HEK293T (cell line): ENCODE measurements at regions not wholly inside any gene's neighbourhood (a gene's known extent, or its start where the extent isn't known, plus 50 kb on each side); places are given as distances from the start of the nearest gene placed in this dataset.

Experiments
- CTCF ChIA-PET: fragments of 350-600 bp; formaldehyde crosslinking; extraction: SDS; loops from one replicate; lab custom pipeline; 2021; ENCODE audit warnings: antibody characterized with exemption, inconsistent platforms; lab: Yijun Ruan, JAX
- POLR2A ChIA-PET: fragments of 350-600 bp; formaldehyde crosslinking; extraction: SDS; loops from one replicate; lab custom pipeline; 2020; ENCODE audit warnings: antibody characterized with exemption, inconsistent platforms; lab: Yijun Ruan, JAX
- DNase-seq: peaks from one replicate; pipeline ENCODE4 v3.0.0; 2012; ENCODE audit warnings: mixed read lengths; ENCODE audit errors: extremely low spot score
- ARNT ChIP-seq: fragments of 450-650 bp; IDR thresholded peaks from 2 replicates; pipeline ENCODE4 v1.6.1; 2017; ENCODE audit warnings: mild to moderate bottlenecking
- BHLHE40 ChIP-seq: fragments of 450-650 bp; IDR thresholded peaks from 2 replicates; pipeline ENCODE4 v1.6.1; 2016; ENCODE audit warnings: mild to moderate bottlenecking, moderate library complexity, borderline replicate concordance
- CTBP1 ChIP-seq: fragments of 450-650 bp; IDR thresholded peaks from 2 replicates; pipeline ENCODE4 v1.6.1; 2016; ENCODE audit warnings: borderline replicate concordance
- ELF4 ChIP-seq: fragments of 450-650 bp; IDR thresholded peaks from 2 replicates; pipeline ENCODE4 v1.6.1; 2017; ENCODE audit warnings: antibody characterized with exemption
- FOXA1 ChIP-seq: fragments of 450-650 bp; IDR thresholded peaks from 2 replicates; pipeline ENCODE4 v1.6.1; 2016; ENCODE audit warnings: mild to moderate bottlenecking
- FOXK2 ChIP-seq: fragments of 450-650 bp; IDR thresholded peaks from 2 replicates; pipeline ENCODE4 v1.6.1; 2016; ENCODE audit warnings: mild to moderate bottlenecking
- FOXM1 ChIP-seq: fragments of 450-650 bp; IDR thresholded peaks from 2 replicates; pipeline ENCODE4 v1.6.1; 2017; ENCODE audit warnings: mild to moderate bottlenecking, borderline replicate concordance
- HDGF ChIP-seq: fragments of 450-650 bp; IDR thresholded peaks from 2 replicates; pipeline ENCODE4 v1.6.1; 2017; ENCODE audit warnings: antibody characterized with exemption, borderline replicate concordance
- L3MBTL2 ChIP-seq: fragments of 450-650 bp; conservative IDR thresholded peaks from 2 replicates; pipeline ENCODE4 v1.6.1; 2016; ENCODE audit warnings: mild to moderate bottlenecking
- LEF1 ChIP-seq: fragments of 450-650 bp; IDR thresholded peaks from 2 replicates; pipeline ENCODE4 v1.6.1; 2017; ENCODE audit warnings: mild to moderate bottlenecking, borderline replicate concordance
- NFRKB ChIP-seq: fragments of 450-650 bp; IDR thresholded peaks from 2 replicates; pipeline ENCODE4 v1.6.1; 2016; ENCODE audit warnings: mild to moderate bottlenecking, moderate library complexity
- SP1 ChIP-seq: fragments of 450-650 bp; IDR thresholded peaks from 2 replicates; pipeline ENCODE4 v1.6.1; 2017
- SUZ12 ChIP-seq: fragments of 450-650 bp; IDR thresholded peaks from 2 replicates; pipeline ENCODE4 v1.6.1; 2016; ENCODE audit warnings: mild to moderate bottlenecking
- TARDBP ChIP-seq: fragments of 450-650 bp; IDR thresholded peaks from 2 replicates; pipeline ENCODE4 v1.6.1; 2016
- ZNF384 ChIP-seq: fragments of 450-650 bp; IDR thresholded peaks from 2 replicates; pipeline ENCODE4 v1.6.1; 2016
- TF ChIP-seq, protein P1 (sequence below): fragments of 450-650 bp; IDR thresholded peaks from 2 replicates; pipeline ENCODE4 v1.6.1; 2016

DNA sequence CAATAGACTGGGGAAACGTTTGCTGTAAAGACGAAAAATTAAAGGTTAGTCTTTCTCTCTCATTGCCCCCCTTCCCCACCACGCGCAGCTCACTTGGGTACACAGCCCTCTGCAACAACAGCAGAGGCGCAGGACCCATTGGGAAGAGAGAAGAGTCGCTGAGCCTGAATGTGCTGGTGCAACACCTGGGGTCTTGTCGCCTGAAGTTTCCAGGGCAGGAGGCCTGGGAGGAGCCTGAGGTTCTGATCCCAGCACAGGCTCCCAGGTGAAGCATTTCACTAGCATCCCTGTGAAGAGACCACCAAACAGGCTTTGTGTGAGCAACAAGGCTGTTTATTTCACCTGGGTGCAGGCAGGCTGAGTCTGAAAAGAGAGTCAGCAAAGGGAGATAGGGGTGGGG is 116.2 kb upstream of the NTM start:
- TF ChIP-seq TARDBP (no peak), FOXM1 (no peak), SP1 (no peak), ELF4 (no peak), CTBP1 (no peak), SUZ12 (no peak), L3MBTL2 (no peak), ZNF384 (no peak), LEF1 (no peak)
- ChIA-PET POLR2A (no interaction called here), CTCF (no interaction called here)
- DNase-seq, result no peak

DNA sequence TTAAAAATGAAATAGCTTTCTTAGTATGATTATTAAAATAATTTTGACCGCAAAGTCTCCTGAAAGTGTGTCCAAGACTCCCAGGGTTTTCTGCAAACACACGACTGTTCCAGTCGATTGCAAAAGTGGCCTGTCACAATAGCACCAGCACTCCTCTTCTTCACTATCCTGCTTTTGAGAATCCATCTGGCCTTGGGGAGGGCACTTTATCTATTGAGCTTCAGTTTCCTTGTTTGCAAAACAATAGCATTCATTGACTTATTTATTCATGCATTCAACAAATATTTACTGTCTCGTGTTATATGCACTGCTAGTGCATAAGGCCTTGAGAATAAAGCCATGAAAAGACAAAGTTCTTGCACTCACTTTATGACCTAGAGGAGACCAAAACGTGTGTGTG is 96.2 kb upstream of the NTM start:
- CTCF ChIA-PET, result no interaction called here
- TF ChIP-seq NFRKB, result no peak
- no peak for TF ChIP-seq FOXK2
- TF ChIP-seq HDGF, result no peak
- TF ChIP-seq CTBP1, result no peak
- TF ChIP-seq TARDBP, result no peak
- TF ChIP-seq FOXA1, result no peak
- no peak for TF ChIP-seq SUZ12
- TF ChIP-seq BHLHE40, result no peak
- no peak for TF ChIP-seq SP1
- no peak for TF ChIP-seq L3MBTL2
- TF ChIP-seq ELF4, result no peak
- no peak for TF ChIP-seq ARNT
- TF ChIP-seq, protein P1, sequence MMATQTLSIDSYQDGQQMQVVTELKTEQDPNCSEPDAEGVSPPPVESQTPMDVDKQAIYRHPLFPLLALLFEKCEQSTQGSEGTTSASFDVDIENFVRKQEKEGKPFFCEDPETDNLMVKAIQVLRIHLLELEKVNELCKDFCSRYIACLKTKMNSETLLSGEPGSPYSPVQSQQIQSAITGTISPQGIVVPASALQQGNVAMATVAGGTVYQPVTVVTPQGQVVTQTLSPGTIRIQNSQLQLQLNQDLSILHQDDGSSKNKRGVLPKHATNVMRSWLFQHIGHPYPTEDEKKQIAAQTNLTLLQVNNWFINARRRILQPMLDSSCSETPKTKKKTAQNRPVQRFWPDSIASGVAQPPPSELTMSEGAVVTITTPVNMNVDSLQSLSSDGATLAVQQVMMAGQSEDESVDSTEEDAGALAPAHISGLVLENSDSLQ, result no peak
- TF ChIP-seq FOXM1, result no peak
- TF ChIP-seq LEF1, result no peak
- no peak for TF ChIP-seq ZNF384

DNA sequence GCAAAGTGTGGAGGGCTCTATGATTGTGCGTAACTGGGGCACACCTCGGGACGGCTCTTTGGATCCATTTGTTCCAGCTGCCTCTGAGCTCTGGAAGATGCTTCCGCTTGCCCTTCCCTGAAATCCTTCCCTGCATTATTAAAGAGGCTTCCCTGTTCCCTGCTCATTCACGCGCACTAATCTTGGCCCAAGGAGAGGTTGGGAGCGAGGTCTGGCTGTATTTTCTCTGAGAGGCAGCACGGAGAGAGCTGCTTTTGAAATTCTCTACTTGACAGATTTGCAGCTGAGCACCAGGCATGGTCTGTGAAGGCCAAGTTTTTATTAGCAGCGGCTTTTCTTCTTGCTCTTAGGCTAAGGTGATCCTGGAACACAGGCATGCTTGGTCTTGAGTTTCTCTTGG is 94.8 kb upstream of the NTM start:
- ChIA-PET POLR2A (no interaction called here), CTCF (no interaction called here)
- no peak for DNase-seq
- TF ChIP-seq FOXK2, result no peak
- TF ChIP-seq SP1, result no peak
- TF ChIP-seq CTBP1, result no peak
- no peak for TF ChIP-seq NFRKB
- no peak for TF ChIP-seq ELF4
- TF ChIP-seq L3MBTL2, result no peak
- TF ChIP-seq, protein P1, result no peak
- TF ChIP-seq SUZ12, result no peak
- TF ChIP-seq TARDBP, result no peak
- no peak for TF ChIP-seq BHLHE40
- TF ChIP-seq FOXM1, result no peak
- TF ChIP-seq FOXA1, result no peak

More for the DNA sequence above, 96.2 kb upstream of the NTM start:
- no peak for DNase-seq
- POLR2A ChIA-PET, result no interaction called here

DNA sequence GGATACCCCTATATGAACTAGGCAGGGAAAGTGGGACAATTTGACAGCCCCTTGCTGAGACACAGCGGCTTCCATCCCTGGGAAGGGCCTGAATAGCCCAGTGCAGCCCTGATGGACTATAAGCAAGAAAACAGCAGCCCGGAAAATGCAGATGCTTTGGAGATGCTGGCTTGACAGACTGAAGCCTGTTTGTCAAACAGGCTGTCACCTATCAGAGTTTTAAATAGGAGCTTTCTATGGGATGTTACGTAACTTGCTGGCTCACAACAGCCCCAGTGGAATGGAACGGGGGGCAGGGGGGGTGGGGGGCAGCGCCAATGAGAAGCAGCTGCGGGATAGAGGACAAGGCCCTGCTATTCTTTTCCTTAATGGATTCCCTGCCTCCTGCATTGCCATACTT is 91.9 kb upstream of the NTM start:
- POLR2A ChIA-PET, result no interaction called here
- CTCF ChIA-PET, result no interaction called here
- no peak for TF ChIP-seq FOXA1
- TF ChIP-seq ZNF384, result no peak
- no peak for TF ChIP-seq SP1
- TF ChIP-seq FOXM1, result no peak
- TF ChIP-seq TARDBP, result no peak
- TF ChIP-seq FOXK2, result no peak
- no peak for TF ChIP-seq L3MBTL2
- TF ChIP-seq NFRKB, result no peak
- TF ChIP-seq, protein P1, result no peak
- TF ChIP-seq HDGF, result no peak
- no peak for TF ChIP-seq CTBP1
- no peak for TF ChIP-seq BHLHE40
- no peak for TF ChIP-seq SUZ12
- TF ChIP-seq ARNT, result no peak
- TF ChIP-seq ELF4, result no peak
- no peak for TF ChIP-seq LEF1
- DNase-seq, result no peak

DNA sequence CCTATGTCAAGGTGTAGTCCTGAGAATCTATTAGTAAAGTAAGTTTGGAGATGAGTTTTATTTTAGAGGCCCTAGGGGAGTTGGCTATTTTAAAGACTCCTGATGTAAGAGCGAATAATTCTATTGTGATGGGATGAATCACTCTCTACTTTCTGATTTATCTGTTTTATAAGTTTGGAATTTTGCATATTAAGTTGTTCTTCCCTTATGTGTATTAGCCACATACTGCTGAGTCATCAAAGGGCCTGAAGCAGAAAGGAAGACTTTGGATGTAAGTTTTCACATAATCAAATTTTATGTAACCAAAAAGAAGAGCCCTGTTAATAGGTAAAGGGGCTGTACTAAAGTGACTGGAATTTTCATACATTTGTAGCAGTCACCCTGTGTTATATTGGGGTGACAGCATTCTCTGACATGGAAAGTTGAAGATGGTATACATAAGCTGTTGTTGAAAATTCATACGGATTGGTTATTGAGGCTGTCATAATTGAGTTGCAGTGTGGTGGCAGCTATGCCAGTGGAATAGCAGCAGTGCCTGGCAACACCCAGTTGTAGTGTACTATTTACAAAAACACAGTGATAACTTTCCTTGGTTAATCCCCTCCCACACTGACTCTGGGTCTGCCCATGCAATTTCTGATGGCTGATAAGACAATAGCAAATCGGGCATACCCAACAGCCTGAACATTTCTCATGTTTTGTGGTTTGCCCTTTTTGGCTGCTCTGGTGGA is 90.6 kb upstream of the NTM start:
- no peak for DNase-seq

DNA sequence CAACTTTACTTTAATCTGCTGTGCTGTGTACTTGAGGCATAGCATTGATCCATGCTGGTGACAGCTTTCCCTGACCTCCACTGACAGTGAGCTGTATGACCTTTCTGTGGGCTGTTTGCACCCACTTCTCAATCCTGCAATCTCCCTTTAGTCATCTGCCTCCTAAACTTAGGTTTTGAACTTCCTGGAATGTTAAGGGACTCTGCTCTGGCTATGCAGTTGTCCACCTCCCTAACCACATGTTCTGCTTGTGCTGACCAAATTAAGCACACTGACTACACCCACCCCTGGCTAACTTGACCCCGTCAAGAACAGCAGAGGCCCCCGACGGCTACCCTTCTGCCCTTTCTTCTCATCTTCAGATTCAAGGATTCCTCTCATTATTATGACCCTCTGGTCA is 89.1 kb upstream of the NTM start:
- ChIA-PET POLR2A (no interaction called here), CTCF (no interaction called here)
- TF ChIP-seq FOXA1, result no peak
- no peak for DNase-seq

More for the DNA sequence above, 90.6 kb upstream of the NTM start:
- ChIA-PET POLR2A (no interaction called here), CTCF (no interaction called here)
- no peak for TF ChIP-seq HDGF
- TF ChIP-seq TARDBP, result no peak
- TF ChIP-seq SP1, result no peak
- TF ChIP-seq FOXK2, result no peak
- TF ChIP-seq LEF1, result no peak
- TF ChIP-seq CTBP1, result no peak
- TF ChIP-seq FOXM1, result no peak
- TF ChIP-seq ARNT, result no peak
- TF ChIP-seq FOXA1, result no peak
- TF ChIP-seq NFRKB, result no peak
- TF ChIP-seq L3MBTL2, result no peak
- no peak for TF ChIP-seq ELF4
- no peak for TF ChIP-seq BHLHE40
